Activated CD8-positive, alpha-beta memory T cell treated with anti-CD3 and anti-CD28 coated beads, Interleukin-2, amount 10 ng/mL, durations not matched to agents 7 days and 5 days (primary cell): ENCODE measurements at regions not wholly inside any gene's neighbourhood (a gene's known extent, or its start where the extent isn't known, plus 50 kb on each side); places are given as distances from the start of the nearest gene placed in this dataset.
"Not testable (repeated sequence)": the region's sequence is repeated elsewhere in the genome, so short reads cannot be mapped to it uniquely, and the experiment has no call there.

ENCODE experiments used
- ATAC-seq: fragments of 150-1000 bp; cut with Tn5 transposase; one replicate; pipeline ENCODE4 v1.10.0; 2021; ENCODE audit warnings: moderate library complexity
- CTCF ChIA-PET: fragments of 350-600 bp; sonication (Branson Sonifier 250); formaldehyde crosslinking; loops from one replicate; lab custom pipeline; 2021; ENCODE audit warnings: antibody characterized with exemption; lab: Charles Lee
- DNase-seq: peaks from one replicate; pipeline ENCODE4 v3.0.0-alpha.2; 2020
- H3K27ac Mint-ChIP-seq: one replicate; pipeline ENCODE4 v1.8.0; 2021; ENCODE audit warnings: mild to moderate bottlenecking, mixed read lengths
- H3K27me3 Mint-ChIP-seq: one replicate; pipeline ENCODE4 v1.8.0; 2021; ENCODE audit warnings: mixed read lengths
- H3K36me3 Mint-ChIP-seq: one replicate; pipeline ENCODE4 v1.8.0; 2021; ENCODE audit warnings: mild to moderate bottlenecking, mixed read lengths
- H3K4me1 Mint-ChIP-seq: one replicate; pipeline ENCODE4 v1.8.0; 2021; ENCODE audit warnings: mixed read lengths
- H3K4me3 Mint-ChIP-seq: one replicate; pipeline ENCODE4 v1.8.0; 2021; ENCODE audit warnings: mild to moderate bottlenecking, moderate library complexity, mixed read lengths
- H3K9me3 Mint-ChIP-seq: one replicate; pipeline ENCODE4 v1.8.0; 2022; ENCODE audit warnings: low read depth, mixed read lengths

GRCh38 chr11:21761000-21761399 lies 431.9 kb upstream of the ANO5 start:
- ATAC-seq (no peak), DNase-seq (no peak)
- Mint-ChIP-seq H3K9me3 (peaks cover 17% of the 10 kb centered on the region), H3K36me3 (no peaks in the 10 kb centered on the region), H3K27ac (no peak overlapping the region), H3K4me3 (no peak overlapping the region), H3K4me1 (no peaks in the 10 kb centered on the region), H3K27me3 (no peaks in the 10 kb centered on the region)
- CTCF ChIA-PET: no interaction called here

GRCh38 chr11:21768388-21768787 lies 424.5 kb upstream of the ANO5 start:
- no peak overlapping the region for H3K27ac Mint-ChIP-seq
- ATAC-seq: no peak
- peaks cover 5% of the 10 kb centered on the region for H3K9me3 Mint-ChIP-seq
- no peaks in the 10 kb centered on the region for H3K36me3 Mint-ChIP-seq
- no peaks in the 10 kb centered on the region for H3K4me1 Mint-ChIP-seq
- no peaks in the 10 kb centered on the region for H3K27me3 Mint-ChIP-seq
- H3K4me3 Mint-ChIP-seq: no peak overlapping the region
- DNase-seq: no peak
- CTCF ChIA-PET: no interaction called here

- Mint-ChIP-seq H3K36me3 (no peaks in the 10 kb centered on the region), H3K4me3 (no peak overlapping the region), H3K9me3 (peaks cover 5% of the 10 kb centered on the region), H3K27ac (no peak overlapping the region), H3K27me3 (no peaks in the 10 kb centered on the region), H3K4me1 (no peaks in the 10 kb centered on the region)
- no peak for DNase-seq
- ATAC-seq: no peak
- CTCF ChIA-PET: no interaction called here
Observed at GRCh38 chr11:21769188-21769587, 423.7 kb upstream of the ANO5 start.

GRCh38 chr11:21771097-21771496 lies 421.8 kb upstream of the ANO5 start:
- Mint-ChIP-seq H3K9me3 (peaks cover 5% of the 10 kb centered on the region), H3K27ac (no peak overlapping the region), H3K4me1 (no peaks in the 10 kb centered on the region), H3K4me3 (no peak overlapping the region), H3K36me3 (no peaks in the 10 kb centered on the region), H3K27me3 (no peaks in the 10 kb centered on the region)
- DNase-seq (no peak), ATAC-seq (no peak)
- CTCF ChIA-PET: no interaction called here

- no peaks in the 10 kb centered on the region for H3K36me3 Mint-ChIP-seq
- H3K27me3 Mint-ChIP-seq: no peaks in the 10 kb centered on the region
- no peaks in the 10 kb centered on the region for H3K4me1 Mint-ChIP-seq
- DNase-seq (no peak), ATAC-seq (no peak)
- H3K27ac Mint-ChIP-seq: no peak overlapping the region
- H3K9me3 Mint-ChIP-seq: peaks cover 10% of the 10 kb centered on the region
- H3K4me3 Mint-ChIP-seq: no peak overlapping the region
- CTCF ChIA-PET: no interaction called here
Observed at GRCh38 chr11:21774212-21774611, 418.7 kb upstream of the ANO5 start.

GRCh38 chr11:21775911-21776310 lies 417.0 kb upstream of the ANO5 start:
- DNase-seq: no peak
- H3K36me3 Mint-ChIP-seq: no peaks in the 10 kb centered on the region
- no peak overlapping the region for H3K27ac Mint-ChIP-seq
- no peak for ATAC-seq
- no peaks in the 10 kb centered on the region for H3K27me3 Mint-ChIP-seq
- peaks cover 8% of the 10 kb centered on the region for H3K9me3 Mint-ChIP-seq
- CTCF ChIA-PET: no interaction called here
- H3K4me1 Mint-ChIP-seq: no peaks in the 10 kb centered on the region
- no peak overlapping the region for H3K4me3 Mint-ChIP-seq

GRCh38 chr11:21783954-21784353 lies 408.9 kb upstream of the ANO5 start:
- DNase-seq: no peak
- no peak overlapping the region for H3K4me3 Mint-ChIP-seq
- ATAC-seq: no peak
- H3K4me1 Mint-ChIP-seq: no peaks in the 10 kb centered on the region
- H3K27me3 Mint-ChIP-seq: no peaks in the 10 kb centered on the region
- no peaks in the 10 kb centered on the region for H3K36me3 Mint-ChIP-seq
- peaks cover 8% of the 10 kb centered on the region for H3K9me3 Mint-ChIP-seq
- H3K27ac Mint-ChIP-seq: no peak overlapping the region
- CTCF ChIA-PET: no interaction called here

GRCh38 chr11:21785351-21785750 lies 407.5 kb upstream of the ANO5 start:
- Mint-ChIP-seq H3K27me3 (no peaks in the 10 kb centered on the region), H3K36me3 (no peaks in the 10 kb centered on the region), H3K9me3 (peaks cover 12% of the 10 kb centered on the region), H3K4me3 (no peak overlapping the region), H3K27ac (no peak overlapping the region), H3K4me1 (no peaks in the 10 kb centered on the region)
- no peak for ATAC-seq
- no peak for DNase-seq
- CTCF ChIA-PET: no interaction called here

GRCh38 chr11:21794306-21794705 lies 398.6 kb upstream of the ANO5 start:
- H3K9me3 Mint-ChIP-seq: peaks cover 25% of the 10 kb centered on the region
- DNase-seq (no peak), ATAC-seq (no peak)
- no peaks in the 10 kb centered on the region for H3K27me3 Mint-ChIP-seq
- H3K36me3 Mint-ChIP-seq: no peaks in the 10 kb centered on the region
- no peak overlapping the region for H3K4me3 Mint-ChIP-seq
- H3K4me1 Mint-ChIP-seq: no peaks in the 10 kb centered on the region
- CTCF ChIA-PET: no interaction called here
- H3K27ac Mint-ChIP-seq: no peak overlapping the region

- CTCF ChIA-PET: no interaction called here
- H3K4me1 Mint-ChIP-seq: no peaks in the 10 kb centered on the region
- no peak overlapping the region for H3K4me3 Mint-ChIP-seq
- H3K27me3 Mint-ChIP-seq: no peaks in the 10 kb centered on the region
- no peaks in the 10 kb centered on the region for H3K36me3 Mint-ChIP-seq
- H3K9me3 Mint-ChIP-seq: peaks cover 23% of the 10 kb centered on the region
- no peak overlapping the region for H3K27ac Mint-ChIP-seq
- DNase-seq: no peak
- ATAC-seq: no peak
Observed at GRCh38 chr11:21798216-21798615, 394.7 kb upstream of the ANO5 start.

GRCh38 chr11:21804523-21804922 lies 388.4 kb upstream of the ANO5 start:
- H3K4me3 Mint-ChIP-seq, H3K27ac Mint-ChIP-seq, H3K9me3 Mint-ChIP-seq, H3K27me3 Mint-ChIP-seq, CTCF ChIA-PET, DNase-seq, H3K4me1 Mint-ChIP-seq, ATAC-seq, H3K36me3 Mint-ChIP-seq: not testable (repeated sequence)

- DNase-seq (no peak), ATAC-seq (no peak)
- H3K9me3 Mint-ChIP-seq: peaks cover 13% of the 10 kb centered on the region
- CTCF ChIA-PET: no interaction called here
- H3K27me3 Mint-ChIP-seq: no peaks in the 10 kb centered on the region
- H3K4me1 Mint-ChIP-seq: no peaks in the 10 kb centered on the region
- H3K27ac Mint-ChIP-seq: no peak overlapping the region
- H3K36me3 Mint-ChIP-seq: no peaks in the 10 kb centered on the region
- H3K4me3 Mint-ChIP-seq: no peak overlapping the region
Observed at GRCh38 chr11:21806508-21806907, 386.4 kb upstream of the ANO5 start.

- Mint-ChIP-seq H3K9me3 (peaks cover 13% of the 10 kb centered on the region), H3K4me3 (no peak overlapping the region), H3K4me1 (no peaks in the 10 kb centered on the region), H3K36me3 (no peaks in the 10 kb centered on the region), H3K27ac (no peak overlapping the region), H3K27me3 (no peaks in the 10 kb centered on the region)
- CTCF ChIA-PET: no interaction called here
- no peak for ATAC-seq
- DNase-seq: no peak
Observed at GRCh38 chr11:21806947-21807346, 385.9 kb upstream of the ANO5 start.

GRCh38 chr11:21807350-21807749 lies 385.5 kb upstream of the ANO5 start:
- Mint-ChIP-seq H3K4me1 (no peaks in the 10 kb centered on the region), H3K4me3 (no peak overlapping the region), H3K9me3 (peaks cover 13% of the 10 kb centered on the region), H3K36me3 (no peaks in the 10 kb centered on the region), H3K27me3 (no peaks in the 10 kb centered on the region), H3K27ac (no peak overlapping the region)
- ATAC-seq (no peak), DNase-seq (no peak)
- CTCF ChIA-PET: no interaction called here

- H3K27ac Mint-ChIP-seq: no peak overlapping the region
- peaks cover 6% of the 10 kb centered on the region for H3K9me3 Mint-ChIP-seq
- DNase-seq (no peak), ATAC-seq (no peak)
- H3K4me3 Mint-ChIP-seq: no peak overlapping the region
- H3K36me3 Mint-ChIP-seq: no peaks in the 10 kb centered on the region
- H3K4me1 Mint-ChIP-seq: no peaks in the 10 kb centered on the region
- H3K27me3 Mint-ChIP-seq: no peaks in the 10 kb centered on the region
- CTCF ChIA-PET: no interaction called here
Observed at GRCh38 chr11:21810650-21811049, 382.2 kb upstream of the ANO5 start.
